ENCODE measurements at regions not wholly inside any gene's neighbourhood (a gene's known extent, or its start where the extent isn't known, plus 50 kb on each side); places are given as distances from the start of the nearest gene placed in this dataset.

DNA sequence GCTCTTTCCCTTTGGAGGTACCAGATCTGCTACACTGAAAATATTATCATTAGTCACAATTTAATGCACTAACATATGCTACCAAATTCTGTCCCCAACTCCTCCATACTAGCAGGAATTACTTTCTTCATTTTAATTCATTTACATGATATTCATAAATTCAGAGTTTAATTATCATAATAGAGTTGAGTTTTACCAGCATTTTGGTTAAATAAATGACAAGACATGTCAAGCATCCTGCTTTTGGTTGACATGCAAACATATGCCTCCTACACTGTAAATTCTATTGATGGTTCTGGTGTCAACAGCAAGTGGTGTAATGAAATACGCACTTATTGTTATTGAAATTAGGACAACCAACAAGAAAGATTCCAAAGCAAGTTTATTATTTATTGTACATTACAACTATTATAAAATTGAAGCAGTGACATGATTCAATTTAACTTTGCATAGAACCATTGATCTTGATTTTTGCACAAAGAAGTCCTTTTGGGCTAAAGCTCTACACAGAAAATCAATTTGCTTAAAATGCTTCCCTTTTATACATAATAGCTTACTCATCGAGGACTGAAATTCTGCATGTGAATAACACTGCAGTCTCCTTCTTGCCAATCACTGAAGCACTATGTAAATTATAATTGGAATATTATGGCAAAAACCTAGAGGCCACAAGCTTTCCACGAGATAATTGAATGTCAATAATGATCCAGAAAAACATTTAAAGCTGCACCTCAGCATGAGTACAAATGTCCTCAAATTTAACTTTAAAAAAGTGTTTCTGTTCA lies 728.6 kb upstream of the ADGRL2 start:
- Mint-ChIP-seq H3K27me3 (no peaks in the 10 kb centered on the region), H3K4me3 (no peak overlapping the region), H3K27ac (no peak overlapping the region), H3K36me3 (ENCODE audit: low read depth) (no peaks in the 10 kb centered on the region), H3K4me1 (no peaks in the 10 kb centered on the region), H3K9me3 (peaks cover 8% of the 10 kb centered on the region)
- DNase-seq (no peak), ATAC-seq (no peak)

- Mint-ChIP-seq H3K4me3 (no peak overlapping the region), H3K27me3 (no peaks in the 10 kb centered on the region), H3K9me3 (peaks cover 8% of the 10 kb centered on the region), H3K36me3 (ENCODE audit: low read depth) (no peaks in the 10 kb centered on the region), H3K4me1 (no peaks in the 10 kb centered on the region), H3K27ac (no peak overlapping the region)
- DNase-seq (no peak), ATAC-seq (no peak)
Measured at GRCh38 chr1:81071072-81071858, 729.5 kb upstream of the ADGRL2 start.

- no peak for DNase-seq
- H3K27me3 Mint-ChIP-seq, result no peaks in the 10 kb centered on the region
- no peaks in the 10 kb centered on the region for H3K9me3 Mint-ChIP-seq
- no peak for ATAC-seq
- no peak overlapping the region for H3K4me3 Mint-ChIP-seq
- H3K36me3 Mint-ChIP-seq (ENCODE audit: low read depth), result no peaks in the 10 kb centered on the region
- no peak overlapping the region for H3K27ac Mint-ChIP-seq
- no peaks in the 10 kb centered on the region for H3K4me1 Mint-ChIP-seq
Measured at GRCh38 chr1:81069856-81070255, 730.9 kb upstream of the ADGRL2 start.

DNA sequence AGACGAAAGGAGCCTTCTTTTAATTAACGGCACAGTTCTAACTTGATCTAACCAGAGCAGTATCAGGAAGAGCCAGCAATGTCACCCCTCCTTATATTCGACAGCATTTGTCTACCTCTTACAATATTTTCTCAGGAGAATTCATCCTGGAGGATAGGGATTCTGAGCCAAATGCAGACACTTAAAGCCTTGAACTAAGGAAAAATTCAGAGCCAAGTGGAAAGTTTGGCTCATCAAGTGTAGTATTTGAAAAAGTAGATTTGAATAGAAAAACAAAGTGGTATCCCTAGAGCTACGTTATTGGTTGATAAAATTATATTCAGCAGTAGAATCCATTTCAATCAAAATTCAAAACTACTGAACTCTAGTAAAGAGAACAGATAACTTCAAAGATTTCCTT lies 732.0 kb upstream of the ADGRL2 start:
- H3K4me3 Mint-ChIP-seq, result no peak overlapping the region
- H3K36me3 Mint-ChIP-seq (ENCODE audit: low read depth), result no peaks in the 10 kb centered on the region
- no peaks in the 10 kb centered on the region for H3K9me3 Mint-ChIP-seq
- DNase-seq, result no peak
- H3K4me1 Mint-ChIP-seq, result no peaks in the 10 kb centered on the region
- ATAC-seq, result no peak
- H3K27me3 Mint-ChIP-seq, result no peaks in the 10 kb centered on the region
- no peak overlapping the region for H3K27ac Mint-ChIP-seq

GRCh38 chr1:81053826-81054225 lies 746.9 kb upstream of the ADGRL2 start:
- Mint-ChIP-seq H3K4me1 (no peaks in the 10 kb centered on the region), H3K36me3 (ENCODE audit: low read depth) (no peaks in the 10 kb centered on the region), H3K27ac (no peak overlapping the region), H3K4me3 (no peak overlapping the region), H3K27me3 (no peaks in the 10 kb centered on the region), H3K9me3 (no peaks in the 10 kb centered on the region)
- no peak for DNase-seq
- ATAC-seq, result no peak

DNA sequence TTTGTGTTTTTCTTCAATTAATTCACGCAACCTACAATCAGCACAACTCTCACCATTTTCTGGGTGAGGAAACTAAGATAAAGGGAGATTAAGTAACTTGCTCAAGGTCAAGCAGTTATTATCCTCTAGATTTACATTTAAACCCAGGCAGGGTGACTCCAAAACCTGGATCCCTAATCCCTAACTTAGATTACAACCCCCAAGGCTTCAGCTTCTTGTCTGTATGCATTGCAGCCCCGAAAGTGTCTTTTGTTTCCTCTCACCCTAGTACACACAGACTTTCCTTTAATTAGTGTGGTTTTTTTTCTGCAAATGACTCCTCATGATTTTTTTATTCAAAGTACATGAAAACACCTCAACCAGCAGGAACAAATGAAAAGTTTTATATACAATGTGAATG lies 748.6 kb upstream of the ADGRL2 start:
- DNase-seq (no peak), ATAC-seq (no peak)
- Mint-ChIP-seq H3K9me3 (no peaks in the 10 kb centered on the region), H3K27ac (no peak overlapping the region), H3K4me3 (no peak overlapping the region), H3K36me3 (ENCODE audit: low read depth) (no peaks in the 10 kb centered on the region), H3K4me1 (no peaks in the 10 kb centered on the region), H3K27me3 (no peaks in the 10 kb centered on the region)

DNA sequence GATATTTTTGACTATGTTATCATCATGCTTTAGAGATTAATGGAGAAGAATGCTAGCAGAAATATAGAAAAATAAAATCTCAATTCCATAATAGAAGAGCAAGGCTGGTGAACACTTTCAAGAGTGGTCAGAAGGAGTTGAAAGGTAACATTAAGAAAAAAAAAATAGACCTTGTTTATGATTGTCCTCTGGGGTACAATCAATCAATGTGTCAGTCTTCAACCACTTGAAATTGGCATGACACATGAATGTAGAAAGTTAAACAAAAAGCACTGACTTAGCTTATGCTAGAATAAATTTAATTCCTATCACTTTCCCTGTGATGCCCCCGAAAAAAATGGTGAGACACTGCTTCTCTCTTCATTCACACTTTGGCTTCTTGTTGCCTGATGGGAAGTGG lies 750.3 kb upstream of the ADGRL2 start:
- no peaks in the 10 kb centered on the region for H3K27me3 Mint-ChIP-seq
- no peak overlapping the region for H3K4me3 Mint-ChIP-seq
- DNase-seq (no peak), ATAC-seq (no peak)
- H3K4me1 Mint-ChIP-seq, result no peaks in the 10 kb centered on the region
- H3K36me3 Mint-ChIP-seq (ENCODE audit: low read depth), result no peaks in the 10 kb centered on the region
- no peaks in the 10 kb centered on the region for H3K9me3 Mint-ChIP-seq
- no peak overlapping the region for H3K27ac Mint-ChIP-seq

- no peak for DNase-seq
- Mint-ChIP-seq H3K4me3 (no peak overlapping the region), H3K36me3 (ENCODE audit: low read depth) (no peaks in the 10 kb centered on the region), H3K9me3 (no peaks in the 10 kb centered on the region), H3K27me3 (no peaks in the 10 kb centered on the region), H3K4me1 (no peaks in the 10 kb centered on the region), H3K27ac (no peak overlapping the region)
- no peak for ATAC-seq
Measured at GRCh38 chr1:81044708-81045107, 756.0 kb upstream of the ADGRL2 start.

- Mint-ChIP-seq H3K27me3 (no peaks in the 10 kb centered on the region), H3K9me3 (peaks cover 7% of the 10 kb centered on the region), H3K27ac (no peak overlapping the region), H3K4me3 (no peak overlapping the region), H3K36me3 (ENCODE audit: low read depth) (no peaks in the 10 kb centered on the region), H3K4me1 (no peaks in the 10 kb centered on the region)
- ATAC-seq, result no peak
- DNase-seq, result no peak
Measured at GRCh38 chr1:81042225-81042624, 758.5 kb upstream of the ADGRL2 start.

DNA sequence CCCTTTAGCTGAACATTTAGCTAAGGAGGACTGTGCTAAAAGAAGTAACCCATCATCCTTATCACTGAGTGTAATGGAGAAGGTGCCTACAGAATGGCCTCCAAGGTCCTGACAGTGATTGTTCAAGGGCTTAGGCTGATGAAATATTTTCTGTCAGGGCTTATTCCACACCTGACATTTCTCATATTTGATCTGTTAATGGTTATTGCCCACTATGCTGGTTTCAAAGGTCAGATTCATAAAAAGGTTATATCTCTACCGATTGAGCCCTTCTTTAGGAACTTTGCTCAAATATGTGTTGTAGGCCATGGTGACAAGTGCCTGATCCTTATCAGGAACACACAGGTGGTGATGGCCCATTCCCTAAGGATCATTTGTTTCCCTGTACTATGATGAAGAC lies 766.4 kb upstream of the ADGRL2 start:
- Mint-ChIP-seq H3K9me3 (peaks cover 19% of the 10 kb centered on the region), H3K4me3 (no peak overlapping the region), H3K36me3 (ENCODE audit: low read depth) (no peaks in the 10 kb centered on the region), H3K4me1 (no peaks in the 10 kb centered on the region), H3K27ac (no peak overlapping the region), H3K27me3 (no peaks in the 10 kb centered on the region)
- no peak for DNase-seq
- ATAC-seq, result no peak

- H3K27ac Mint-ChIP-seq, result no peak overlapping the region
- H3K4me1 Mint-ChIP-seq, result no peaks in the 10 kb centered on the region
- no peak for DNase-seq
- peaks cover 12% of the 10 kb centered on the region for H3K9me3 Mint-ChIP-seq
- no peaks in the 10 kb centered on the region for H3K27me3 Mint-ChIP-seq
- ATAC-seq, result no peak
- H3K4me3 Mint-ChIP-seq, result no peak overlapping the region
- H3K36me3 Mint-ChIP-seq (ENCODE audit: low read depth), result no peaks in the 10 kb centered on the region
Measured at GRCh38 chr1:81032973-81033425, 767.7 kb upstream of the ADGRL2 start.

GRCh38 chr1:81032374-81032773 lies 768.4 kb upstream of the ADGRL2 start:
- Mint-ChIP-seq H3K4me1 (no peaks in the 10 kb centered on the region), H3K4me3 (no peak overlapping the region), H3K27ac (no peak overlapping the region), H3K36me3 (ENCODE audit: low read depth) (no peaks in the 10 kb centered on the region), H3K27me3 (no peaks in the 10 kb centered on the region), H3K9me3 (peaks cover 12% of the 10 kb centered on the region)
- ATAC-seq, result no peak
- DNase-seq, result no peak

DNA sequence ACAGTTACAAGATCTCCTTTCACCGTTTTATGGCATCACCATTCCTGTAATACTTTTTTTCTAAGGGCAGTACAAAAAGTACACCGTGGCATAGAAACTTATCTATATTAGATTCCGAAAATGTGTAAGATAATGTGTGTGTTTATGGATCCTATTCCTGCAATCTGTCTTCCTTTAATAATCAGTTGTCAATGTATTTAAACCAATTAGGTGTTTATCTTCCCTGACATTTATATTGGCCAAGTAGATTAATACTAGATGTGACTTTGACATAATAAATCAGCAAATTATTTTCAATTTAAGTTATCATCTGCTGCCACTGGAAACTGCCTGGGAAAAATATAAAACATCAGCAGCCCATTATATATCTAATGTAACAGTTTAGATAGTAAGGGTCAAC lies 770.3 kb upstream of the ADGRL2 start:
- peaks cover 14% of the 10 kb centered on the region for H3K9me3 Mint-ChIP-seq

GRCh38 chr1:81029266-81029665 lies 771.5 kb upstream of the ADGRL2 start:
- H3K4me1 Mint-ChIP-seq, result no peaks in the 10 kb centered on the region
- DNase-seq (no peak), ATAC-seq (no peak)
- H3K36me3 Mint-ChIP-seq (ENCODE audit: low read depth), result no peaks in the 10 kb centered on the region
- no peak overlapping the region for H3K27ac Mint-ChIP-seq
- no peaks in the 10 kb centered on the region for H3K27me3 Mint-ChIP-seq
- no peak overlapping the region for H3K4me3 Mint-ChIP-seq
- H3K9me3 Mint-ChIP-seq, result peaks cover 9% of the 10 kb centered on the region

More for the DNA sequence above, 770.3 kb upstream of the ADGRL2 start:
- H3K36me3 Mint-ChIP-seq (ENCODE audit: low read depth), result no peaks in the 10 kb centered on the region
- no peaks in the 10 kb centered on the region for H3K4me1 Mint-ChIP-seq
- no peak overlapping the region for H3K4me3 Mint-ChIP-seq
- no peak for DNase-seq
- no peak for ATAC-seq
- no peaks in the 10 kb centered on the region for H3K27me3 Mint-ChIP-seq
- H3K27ac Mint-ChIP-seq, result no peak overlapping the region

DNA sequence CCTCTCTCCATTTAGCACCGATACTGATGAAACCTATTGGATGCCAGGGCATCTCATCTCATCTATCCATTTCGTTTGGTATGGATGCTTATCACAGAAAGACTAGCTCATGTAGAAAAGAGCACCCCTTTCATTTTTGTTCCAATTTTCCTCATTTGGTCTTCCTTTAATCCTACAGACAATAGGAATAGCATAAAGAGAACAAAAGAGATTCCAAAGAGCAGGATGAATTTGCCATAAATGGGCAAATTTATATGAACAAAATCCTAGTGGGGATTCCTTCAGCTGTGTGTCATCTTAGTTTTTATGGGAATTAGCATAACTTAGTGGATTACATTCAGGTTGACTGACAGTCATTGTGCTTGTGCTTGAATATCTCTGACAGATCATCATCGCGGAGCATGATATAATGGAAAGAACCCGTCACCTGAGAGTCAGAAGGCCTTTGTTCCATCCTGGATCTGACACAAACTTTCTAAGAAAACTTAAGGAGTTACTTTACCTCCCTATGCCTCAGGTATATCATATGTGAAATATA lies 777.5 kb upstream of the ADGRL2 start:
- Mint-ChIP-seq H3K4me3 (no peak overlapping the region), H3K27me3 (no peaks in the 10 kb centered on the region), H3K9me3 (peaks cover 9% of the 10 kb centered on the region), H3K4me1 (no peaks in the 10 kb centered on the region), H3K27ac (no peak overlapping the region), H3K36me3 (ENCODE audit: low read depth) (no peaks in the 10 kb centered on the region)
- DNase-seq, result no peak
- no peak for ATAC-seq
